C4-2B (cell line): ENCODE measurements at regions not wholly inside any gene's neighbourhood (a gene's known extent, or its start where the extent isn't known, plus 50 kb on each side); places are given as distances from the start of the nearest gene placed in this dataset.

ENCODE experiments used
- ZFX ChIP-seq: fragments of 450-650 bp; IDR thresholded peaks from 2 replicates; pipeline ENCODE4 v1.6.1; 2017
- TF ChIP-seq, protein P1 (sequence below): fragments of 450-650 bp; conservative IDR thresholded peaks from 2 replicates; pipeline ENCODE4 v1.5.1; 2017; ENCODE audit warnings: mild to moderate bottlenecking

DNA sequence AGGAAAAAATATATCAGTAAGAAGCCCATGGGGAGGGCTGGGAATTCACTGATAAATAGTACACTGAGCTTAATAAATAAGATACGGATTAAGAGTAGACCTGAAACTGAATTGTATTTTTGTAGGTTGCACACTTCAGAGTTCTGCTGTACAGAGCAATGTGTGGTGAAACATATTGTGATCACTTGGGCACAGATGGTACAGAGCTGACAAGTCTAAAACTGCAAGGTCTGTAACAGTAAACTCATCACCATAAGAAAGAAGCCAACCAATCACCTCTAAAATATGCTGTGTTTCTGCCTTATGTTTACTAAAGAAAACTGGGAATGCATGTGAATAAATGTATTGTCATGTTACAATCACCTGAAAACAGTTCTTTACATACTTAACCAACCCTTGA lies 360.7 kb downstream of the MRPL39 start:
- TF ChIP-seq ZFX: no peak
- TF ChIP-seq, protein P1, sequence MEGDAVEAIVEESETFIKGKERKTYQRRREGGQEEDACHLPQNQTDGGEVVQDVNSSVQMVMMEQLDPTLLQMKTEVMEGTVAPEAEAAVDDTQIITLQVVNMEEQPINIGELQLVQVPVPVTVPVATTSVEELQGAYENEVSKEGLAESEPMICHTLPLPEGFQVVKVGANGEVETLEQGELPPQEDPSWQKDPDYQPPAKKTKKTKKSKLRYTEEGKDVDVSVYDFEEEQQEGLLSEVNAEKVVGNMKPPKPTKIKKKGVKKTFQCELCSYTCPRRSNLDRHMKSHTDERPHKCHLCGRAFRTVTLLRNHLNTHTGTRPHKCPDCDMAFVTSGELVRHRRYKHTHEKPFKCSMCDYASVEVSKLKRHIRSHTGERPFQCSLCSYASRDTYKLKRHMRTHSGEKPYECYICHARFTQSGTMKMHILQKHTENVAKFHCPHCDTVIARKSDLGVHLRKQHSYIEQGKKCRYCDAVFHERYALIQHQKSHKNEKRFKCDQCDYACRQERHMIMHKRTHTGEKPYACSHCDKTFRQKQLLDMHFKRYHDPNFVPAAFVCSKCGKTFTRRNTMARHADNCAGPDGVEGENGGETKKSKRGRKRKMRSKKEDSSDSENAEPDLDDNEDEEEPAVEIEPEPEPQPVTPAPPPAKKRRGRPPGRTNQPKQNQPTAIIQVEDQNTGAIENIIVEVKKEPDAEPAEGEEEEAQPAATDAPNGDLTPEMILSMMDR: no peak
